ENCODE measurements at regions not wholly inside any gene's neighbourhood (a gene's known extent, or its start where the extent isn't known, plus 50 kb on each side); places are given as distances from the start of the nearest gene placed in this dataset.

DNA sequence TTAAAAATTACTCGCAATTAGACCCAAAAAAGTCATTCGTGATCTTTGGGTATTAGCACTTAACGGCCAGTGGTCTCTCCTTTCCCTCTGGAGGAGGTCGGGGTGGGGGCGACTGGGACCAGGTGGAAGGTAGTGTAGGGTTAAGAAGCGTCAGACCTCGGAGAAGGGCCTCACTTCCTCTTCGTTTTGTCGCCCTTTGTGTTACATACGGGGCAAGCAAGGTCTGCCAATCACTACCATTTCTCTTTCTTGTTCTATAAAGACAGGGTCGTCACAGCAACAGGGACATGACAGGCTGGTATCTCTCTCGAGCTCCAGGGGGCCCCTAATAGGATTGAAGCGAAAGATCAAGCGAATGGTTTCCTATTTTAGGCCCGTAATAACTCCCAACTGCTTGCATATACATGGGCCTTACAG lies 136.6 kb downstream of the INSIG2 start:
- DNase-seq, result no peak

DNA sequence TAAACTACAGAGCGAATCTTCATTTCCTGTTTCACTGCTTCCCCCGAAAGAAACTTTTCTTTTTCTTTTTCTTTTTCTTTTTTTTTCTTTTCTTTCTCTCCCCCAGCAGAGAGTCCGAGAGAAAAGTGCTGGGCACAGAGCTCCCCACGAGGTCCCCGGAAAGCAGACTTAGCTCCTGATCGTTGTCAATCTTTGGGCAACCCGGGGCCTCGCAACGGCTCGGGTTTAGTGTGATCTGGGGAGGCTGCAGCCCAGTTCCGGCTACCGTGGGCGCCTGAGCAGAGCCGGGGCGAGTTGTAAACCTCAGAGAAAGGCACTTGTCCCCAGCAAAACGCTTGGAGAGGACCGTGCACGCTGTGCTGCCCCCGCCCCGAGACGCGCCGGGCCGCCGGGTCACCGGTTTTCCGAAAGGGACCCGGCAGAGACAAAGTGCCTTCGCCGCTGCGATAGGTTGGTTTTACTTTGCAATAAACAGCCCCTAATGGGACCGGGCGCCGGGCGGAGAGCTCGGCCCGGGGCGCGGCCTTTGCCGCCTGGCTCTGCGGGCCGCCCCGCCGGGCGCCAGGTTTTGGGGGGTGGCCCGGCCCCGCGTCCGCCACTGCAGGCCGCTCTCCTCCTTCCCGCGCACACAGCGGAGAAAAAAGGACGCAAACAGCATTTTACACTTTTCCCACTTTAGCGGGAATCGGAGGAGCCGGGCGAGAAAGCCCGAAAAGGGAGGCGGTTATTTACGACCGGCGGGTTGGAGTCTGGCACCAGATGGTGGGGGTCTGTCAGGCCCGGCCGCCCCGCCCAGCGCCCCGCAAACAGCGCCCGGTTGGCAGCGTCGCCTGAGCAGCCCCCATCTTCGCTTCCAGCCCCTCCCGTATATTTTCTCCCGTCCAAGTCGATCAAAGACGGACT lies 136.0 kb downstream of the INSIG2 start:
- DNase-seq, result no peak

DNA sequence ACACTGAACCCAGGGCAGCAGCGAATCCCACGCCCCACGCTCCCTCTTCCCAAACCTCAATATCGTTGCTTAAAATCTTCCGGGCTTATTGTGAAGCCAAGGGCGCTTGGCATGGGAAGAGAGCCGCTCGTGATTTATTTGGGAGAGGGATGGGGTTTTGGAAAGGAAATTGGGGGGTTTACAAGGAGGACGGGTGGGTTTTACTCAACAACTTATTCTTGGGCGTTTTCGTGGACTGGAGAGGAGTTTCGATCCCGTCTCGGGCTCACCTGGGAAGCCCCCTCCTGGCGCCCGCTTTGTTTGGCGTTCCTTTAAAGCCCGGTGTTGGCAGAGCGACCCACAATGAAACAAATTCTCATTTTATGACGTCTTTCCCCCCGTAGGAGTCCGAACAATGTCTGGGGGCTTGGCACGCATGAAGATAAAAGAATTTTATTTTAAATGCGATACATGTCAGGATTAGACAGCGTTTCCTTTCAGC lies 135.3 kb downstream of the INSIG2 start:
- no peak for DNase-seq

DNA sequence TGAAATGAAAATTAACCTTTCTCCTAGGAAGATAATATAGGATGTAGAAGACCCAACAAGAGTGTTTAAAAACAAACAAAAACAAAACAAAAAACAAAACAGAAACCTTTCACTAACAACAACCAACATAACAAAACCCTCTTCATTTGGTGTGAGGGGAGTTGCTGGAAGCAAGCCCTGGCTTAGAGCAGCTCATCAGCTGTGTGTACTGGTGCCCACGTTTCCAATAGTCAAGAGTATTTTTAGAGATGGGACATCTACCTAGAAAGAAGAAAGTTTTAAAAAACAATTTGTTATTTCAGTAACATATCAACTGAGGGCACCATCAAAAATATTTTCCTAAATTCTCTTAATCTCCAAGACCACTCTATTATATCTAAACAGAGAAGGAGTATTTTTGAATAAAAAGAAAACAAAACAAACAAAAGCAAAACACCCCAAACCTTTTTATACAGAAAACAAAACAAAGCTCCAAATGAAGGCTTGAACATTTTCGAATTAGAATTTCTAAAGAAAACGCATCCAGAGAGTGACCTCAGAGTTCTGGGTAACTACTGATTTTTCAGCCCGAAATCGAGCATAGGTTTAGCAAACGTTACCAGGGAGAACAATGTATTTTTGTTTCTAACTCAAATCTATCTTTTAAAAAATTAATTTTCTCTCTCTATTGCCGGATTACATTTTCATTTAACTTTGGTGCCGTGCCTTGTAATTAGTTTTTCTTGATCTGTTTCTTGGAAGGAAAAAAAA lies 134.6 kb downstream of the INSIG2 start:
- DNase-seq, result no peak

DNA sequence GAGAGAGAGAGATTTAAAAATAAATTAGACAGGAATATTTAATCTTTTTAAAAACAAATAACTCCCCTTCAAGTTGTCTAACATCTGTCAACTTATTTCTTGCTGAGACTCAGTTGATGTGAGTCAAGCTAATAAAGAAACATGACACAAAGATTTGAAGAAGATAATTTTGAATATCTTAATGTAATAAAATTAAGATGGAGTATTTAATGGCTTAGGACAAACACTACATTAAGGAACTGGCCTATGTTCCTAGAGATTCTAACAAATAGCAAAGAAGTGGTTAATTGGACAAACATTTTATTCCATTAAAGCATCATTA lies 134.0 kb downstream of the INSIG2 start:
- no peak for DNase-seq

DNA sequence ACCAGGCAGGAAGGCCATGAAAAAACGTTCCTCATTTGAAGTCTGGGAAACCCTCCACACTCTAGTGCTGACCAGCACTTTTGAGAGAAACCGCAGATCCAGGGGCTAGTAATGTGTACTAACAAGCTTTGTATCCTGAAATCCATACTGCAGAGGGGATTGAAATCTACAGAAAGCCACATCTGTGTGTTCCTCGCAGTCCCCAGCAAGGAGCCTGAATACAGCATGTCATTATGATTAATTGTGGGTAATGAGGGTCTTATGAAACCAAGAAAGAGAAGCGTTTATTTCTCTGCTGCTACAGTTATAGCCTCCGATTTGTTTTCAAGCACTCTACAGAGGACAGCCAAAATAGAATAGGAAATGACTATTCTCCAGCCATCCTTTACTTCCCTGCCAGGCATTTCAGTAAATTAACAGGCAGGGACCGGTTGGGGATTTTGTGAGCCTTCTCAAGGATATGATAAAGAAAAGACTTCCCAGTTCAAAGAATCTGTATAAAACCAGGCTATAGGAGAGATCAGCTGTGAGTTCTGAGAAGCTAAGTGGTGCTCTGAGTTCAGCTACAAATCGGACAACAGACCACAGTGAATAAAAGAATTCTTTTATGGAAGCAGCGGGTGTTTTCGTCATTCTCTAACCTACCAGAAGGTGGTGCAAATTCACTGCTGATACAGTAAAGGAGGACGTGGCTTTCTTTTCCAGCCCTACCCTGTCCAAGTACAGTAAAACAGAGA lies 133.4 kb downstream of the INSIG2 start:
- peak in 2 of 14 donors; percentile 6 to 24 for DNase-seq

DNA sequence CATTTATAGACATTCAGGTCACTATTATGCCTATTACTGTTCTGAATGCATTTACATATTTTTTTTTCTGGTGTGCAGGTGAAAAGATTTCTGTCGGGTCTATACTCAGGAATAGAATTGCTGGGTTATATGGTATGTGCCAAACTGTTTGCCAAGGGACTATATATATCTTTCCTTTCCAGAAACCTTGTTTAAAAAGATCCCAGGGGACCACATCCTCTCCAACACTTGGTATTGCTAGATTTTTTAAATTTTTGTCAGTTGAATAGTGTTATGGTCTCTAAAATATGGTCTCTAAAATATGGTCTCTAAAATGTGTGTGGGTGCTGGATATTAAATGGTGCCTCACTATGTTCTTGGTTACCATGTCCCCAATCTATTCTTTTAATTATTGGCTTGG lies 131.3 kb downstream of the INSIG2 start:
- DNase-seq, result no peak

DNA sequence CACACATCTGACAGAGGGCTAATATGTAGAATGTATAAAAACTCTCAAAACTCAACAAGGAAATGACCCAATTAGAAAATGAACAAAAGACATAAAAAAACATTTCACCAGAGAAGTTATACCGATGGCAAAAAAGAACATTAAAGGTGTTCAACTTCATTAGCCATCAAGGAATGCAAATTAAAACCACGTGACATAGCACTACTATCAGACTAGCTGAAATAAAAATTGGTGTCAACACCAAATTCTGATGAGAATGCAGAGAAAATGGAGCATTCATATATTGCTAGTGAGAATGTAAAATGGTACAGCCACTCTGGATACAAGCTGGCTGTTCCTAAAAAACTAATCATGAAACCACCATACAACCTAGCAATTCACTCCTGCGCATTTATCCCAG lies 128.0 kb downstream of the INSIG2 start:
- no peak for DNase-seq

DNA sequence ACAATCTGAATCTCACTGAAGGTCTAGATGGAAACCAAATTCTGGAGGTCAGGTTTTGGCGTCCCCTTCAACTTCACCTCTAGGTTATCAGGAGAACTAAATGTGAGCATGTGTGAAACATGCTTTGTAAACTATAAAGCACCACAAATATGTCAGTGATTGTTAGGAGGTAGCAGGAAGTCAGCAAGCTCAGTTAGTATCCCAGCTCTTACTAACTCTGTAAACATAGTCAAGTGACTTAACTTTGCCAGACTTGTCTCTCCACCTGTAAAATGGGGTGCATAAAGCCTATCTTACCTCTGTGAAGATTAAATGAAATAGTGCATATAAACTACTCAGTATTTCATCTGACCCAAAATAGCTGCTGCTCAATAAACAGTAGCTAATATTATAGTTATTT lies 121.5 kb downstream of the INSIG2 start:
- DNase-seq, result no peak

DNA sequence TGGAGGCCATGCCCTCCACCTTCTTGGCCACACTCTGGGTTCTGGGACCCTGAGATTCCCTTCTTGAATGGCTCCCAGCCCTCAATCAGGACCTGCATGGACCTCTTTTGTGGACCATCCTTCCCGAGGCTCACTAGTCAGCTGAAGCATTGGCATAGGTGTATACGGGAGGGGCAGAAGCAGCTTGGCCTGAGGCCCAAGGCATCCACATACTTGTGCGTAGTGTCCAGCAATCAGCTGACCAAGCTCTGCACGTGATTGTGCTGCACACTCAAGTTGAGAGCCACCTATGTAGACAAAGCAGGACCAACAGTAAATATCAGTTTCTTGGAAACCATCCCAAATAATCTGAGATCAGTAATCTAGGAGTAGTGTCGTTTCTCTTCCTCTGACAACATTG lies 119.6 kb downstream of the INSIG2 start:
- no peak for DNase-seq

DNA sequence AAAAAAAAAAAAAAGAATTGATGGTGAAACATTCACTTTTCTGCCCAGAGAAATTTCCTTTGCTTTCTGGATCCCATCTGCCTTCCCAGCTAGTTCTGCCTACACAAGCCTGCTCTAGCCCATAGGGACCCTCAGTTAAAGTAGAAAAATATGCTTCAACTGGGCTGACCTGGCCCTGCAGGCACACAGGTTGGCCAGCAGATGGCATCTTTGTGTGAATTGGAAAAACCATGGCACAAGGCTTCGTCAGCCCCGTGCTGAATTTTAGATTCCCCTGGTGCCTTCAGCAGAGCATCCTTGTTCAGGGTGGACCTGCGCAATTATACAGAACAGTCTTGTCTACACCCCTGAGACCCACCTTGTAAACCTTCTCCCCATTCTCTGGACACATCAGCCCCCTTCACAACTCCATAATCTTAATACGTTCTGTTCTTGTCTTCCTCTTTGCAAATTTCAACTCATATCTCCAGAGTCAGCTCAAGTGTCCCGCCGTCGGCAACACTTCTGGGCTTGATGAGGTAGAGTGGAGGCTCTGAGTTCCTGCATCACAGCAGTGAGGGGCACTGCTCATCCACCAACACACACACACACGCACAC lies 114.5 kb downstream of the INSIG2 start:
- DNase-seq, result no peak

DNA sequence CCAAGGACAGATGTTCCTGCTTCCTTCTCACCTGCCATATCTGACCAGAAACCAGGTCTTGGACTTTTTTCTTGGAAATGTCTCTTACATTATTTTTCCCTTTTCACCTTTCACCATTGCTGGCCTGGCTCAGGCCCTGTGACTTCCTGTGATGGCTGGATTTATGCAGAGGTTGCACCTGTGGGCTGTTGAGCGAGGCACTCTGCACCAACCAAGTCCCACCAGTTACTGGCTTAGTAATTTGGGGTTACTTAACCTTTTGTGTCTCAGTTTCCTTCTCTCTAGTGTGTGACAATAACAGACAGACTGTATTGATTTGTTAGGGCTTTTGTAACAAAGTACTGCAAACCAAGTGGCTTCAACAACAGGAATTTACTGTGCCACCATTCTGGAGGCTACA lies 110.0 kb downstream of the INSIG2 start:
- no peak for DNase-seq

DNA sequence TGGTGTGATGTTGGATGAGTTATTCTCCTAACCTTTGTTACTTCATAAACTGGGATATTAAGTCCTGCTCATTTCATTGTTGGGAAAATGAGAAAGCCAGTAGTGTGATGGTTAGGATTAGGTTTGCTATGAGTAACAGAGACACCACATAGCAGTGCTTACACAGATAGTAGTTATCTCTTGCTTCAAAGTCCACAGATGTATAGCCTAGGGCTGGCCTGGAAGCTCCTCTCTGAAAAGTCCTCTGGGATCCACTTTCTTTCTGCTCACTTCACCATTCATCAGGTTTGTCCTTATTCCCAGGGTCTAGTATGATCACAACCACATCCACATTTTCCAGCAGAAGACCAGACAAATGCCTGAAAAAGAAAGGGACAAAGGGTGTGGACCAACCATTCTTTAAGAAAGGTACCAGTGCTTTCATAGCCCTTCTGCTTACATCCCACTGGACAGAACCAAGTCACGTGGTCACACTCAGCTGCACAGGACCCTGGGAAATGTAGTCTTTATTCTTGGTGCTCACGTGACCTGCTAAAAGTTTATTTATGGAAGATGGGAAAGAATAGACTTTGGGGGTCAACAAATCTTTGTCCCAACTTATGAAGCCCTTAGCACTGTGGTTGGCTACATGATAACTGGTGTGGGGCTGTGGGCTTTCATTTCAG lies 108.9 kb downstream of the INSIG2 start:
- no peak for DNase-seq

DNA sequence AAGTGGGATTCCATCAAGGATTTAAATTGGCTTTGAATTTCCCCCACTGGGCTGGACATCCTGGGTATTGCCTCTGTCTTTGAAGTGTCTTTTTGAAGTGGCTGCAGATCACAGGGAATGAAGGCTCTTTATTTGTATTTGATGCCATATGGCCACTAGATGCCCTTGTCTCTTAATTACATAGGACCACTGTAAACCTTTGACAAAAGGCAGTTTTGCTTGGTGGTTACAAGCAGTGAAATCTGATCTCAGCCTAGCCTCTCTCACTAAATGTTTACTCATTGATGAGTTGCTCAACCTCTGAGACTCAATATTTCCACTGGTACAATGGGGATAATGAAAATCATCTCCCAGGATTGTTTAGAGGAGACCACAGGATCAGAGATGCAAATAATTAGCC lies 102.2 kb downstream of the INSIG2 start:
- DNase-seq, result no peak

DNA sequence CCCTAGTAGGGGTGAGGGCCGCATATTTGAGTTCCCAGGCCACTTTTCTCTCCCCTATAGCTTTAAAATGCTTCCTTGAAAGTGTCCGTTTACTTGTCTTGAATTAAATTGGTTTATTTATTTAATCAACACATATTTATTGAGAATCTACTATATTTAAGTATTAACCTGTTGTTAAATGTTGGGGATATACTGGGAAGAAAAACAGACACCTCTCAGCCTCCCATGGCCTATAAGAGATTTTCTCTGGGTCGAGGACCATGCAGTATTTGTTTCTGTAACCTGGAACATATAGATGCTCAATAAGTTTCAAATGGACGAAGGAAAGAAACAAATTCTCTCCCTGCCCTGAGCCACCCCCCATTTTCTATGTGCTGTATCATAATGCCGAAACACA lies 98.6 kb downstream of the INSIG2 start:
- DNase-seq, result no peak

DNA sequence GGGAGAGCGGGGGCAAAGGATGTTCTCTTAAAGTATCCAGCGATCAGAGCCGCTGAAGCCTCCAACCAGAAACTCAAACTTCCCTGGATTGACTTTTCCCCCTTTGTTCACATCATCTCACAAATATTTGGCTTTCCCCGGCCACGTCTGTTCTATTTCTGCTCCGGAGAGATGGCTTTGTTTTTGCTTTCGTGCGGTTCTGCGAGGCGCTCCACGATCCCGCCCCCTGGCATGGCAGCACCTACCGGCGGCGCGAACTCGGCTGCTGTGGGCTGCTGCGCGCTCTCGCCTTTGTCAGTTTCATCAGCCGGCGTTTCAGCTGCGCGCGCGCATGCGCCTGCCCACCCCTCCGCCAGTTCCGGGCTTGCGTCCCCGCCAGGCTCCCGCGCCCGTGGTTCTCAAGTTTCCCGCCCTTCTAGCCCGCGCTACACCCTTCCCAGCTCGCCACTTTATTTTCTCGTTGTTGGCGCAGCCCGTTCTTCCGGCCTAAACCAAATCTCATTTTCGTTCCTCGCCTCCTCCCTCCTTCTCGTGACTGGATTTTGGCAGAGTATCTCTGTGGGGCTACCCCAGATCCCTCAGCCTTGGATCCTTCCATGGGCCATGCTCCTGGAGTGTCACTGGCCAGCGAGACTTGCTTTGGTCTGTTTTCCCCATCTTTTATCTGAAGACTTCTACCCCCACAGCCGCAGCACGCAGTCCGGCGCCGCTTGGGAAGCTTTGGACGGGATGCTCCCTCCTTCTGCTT lies 98.0 kb downstream of the INSIG2 start:
- peak in 12 of 14 donors; percentile 29 to 85 (median 75) for DNase-seq

DNA sequence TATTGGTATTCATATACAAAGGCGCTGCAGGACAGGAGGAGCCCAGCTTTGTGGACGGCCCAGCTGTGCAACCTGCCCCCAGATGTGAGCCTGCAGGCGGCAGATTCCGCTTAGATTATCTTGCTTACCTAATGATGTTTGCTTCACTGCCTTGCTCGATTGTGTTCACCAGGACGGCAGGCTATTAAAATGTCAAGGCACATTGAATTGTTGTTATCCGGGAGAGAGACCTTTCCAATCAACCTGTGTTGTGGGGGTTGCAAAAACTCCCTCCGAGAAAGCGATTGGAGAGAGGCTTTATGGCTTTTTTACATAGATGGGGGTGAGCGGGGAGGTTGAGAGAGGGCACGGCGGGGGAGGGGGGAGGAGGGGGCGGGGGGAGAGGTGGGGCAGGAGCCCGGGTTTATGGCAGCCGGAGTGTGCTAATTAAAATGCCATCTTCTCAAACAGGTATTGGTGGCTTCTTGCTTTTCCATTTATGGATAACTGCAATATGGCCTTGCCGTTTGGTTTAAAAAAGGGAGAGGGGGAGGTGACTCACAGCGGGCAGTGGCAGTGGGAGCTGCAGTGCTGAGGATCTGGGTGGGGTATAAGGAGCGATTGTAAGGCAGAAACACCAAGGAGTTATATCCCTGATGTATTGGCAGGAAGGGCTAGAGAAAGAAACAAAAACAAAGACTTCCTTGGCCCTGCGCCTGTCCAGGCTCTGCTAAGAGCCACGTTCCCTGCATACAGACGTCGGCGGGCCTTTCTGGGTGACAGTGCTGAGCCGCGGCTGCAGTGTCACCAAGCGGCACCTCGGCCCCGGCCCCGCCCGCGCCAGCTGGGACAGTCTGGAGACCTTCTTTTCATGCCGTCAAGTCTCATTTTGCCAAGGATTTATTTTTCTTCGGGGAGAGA lies 97.2 kb downstream of the INSIG2 start:
- DNase-seq, result peak in 9 of 14 donors; percentile 36 to 75 (median 58)

DNA sequence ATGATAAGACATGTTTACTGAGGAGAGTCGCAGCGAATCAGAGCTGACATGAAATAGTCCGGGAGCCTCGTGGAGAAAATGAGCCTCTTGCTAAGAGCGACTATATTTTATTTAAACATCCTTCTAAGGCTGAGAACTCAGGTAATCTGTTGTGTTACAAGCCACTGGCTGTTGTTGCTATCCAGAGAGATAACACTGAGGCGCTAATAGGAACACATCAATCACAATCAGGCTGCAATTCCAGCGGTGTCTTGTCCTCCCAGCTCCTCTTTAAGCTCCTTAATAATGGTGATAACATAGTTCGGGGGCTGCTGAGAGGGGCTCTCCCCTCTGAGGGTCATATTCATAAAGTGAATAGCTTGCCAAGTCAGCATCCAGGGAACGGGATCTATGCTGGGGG lies 95.1 kb downstream of the INSIG2 start:
- DNase-seq, result no peak

DNA sequence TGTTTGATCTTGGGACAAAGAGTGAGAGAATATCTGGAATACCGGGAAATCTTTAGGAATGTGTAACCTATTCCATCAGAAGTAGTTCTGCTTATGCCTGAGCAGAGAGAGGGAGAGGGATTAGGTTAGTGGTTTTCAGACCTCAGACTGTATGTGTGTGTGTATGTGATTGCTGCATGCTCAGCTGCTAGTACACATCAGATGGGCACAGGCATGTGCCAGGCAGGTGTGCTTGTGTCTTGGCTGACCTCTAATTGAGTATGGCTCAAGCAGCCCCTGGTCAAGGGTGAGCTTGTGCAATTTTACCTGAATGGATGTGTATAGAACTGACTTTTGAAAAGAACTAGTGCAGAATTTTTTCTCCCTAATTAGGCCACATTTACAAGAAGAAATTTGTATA lies 91.2 kb downstream of the INSIG2 start:
- DNase-seq, result no peak

DNA sequence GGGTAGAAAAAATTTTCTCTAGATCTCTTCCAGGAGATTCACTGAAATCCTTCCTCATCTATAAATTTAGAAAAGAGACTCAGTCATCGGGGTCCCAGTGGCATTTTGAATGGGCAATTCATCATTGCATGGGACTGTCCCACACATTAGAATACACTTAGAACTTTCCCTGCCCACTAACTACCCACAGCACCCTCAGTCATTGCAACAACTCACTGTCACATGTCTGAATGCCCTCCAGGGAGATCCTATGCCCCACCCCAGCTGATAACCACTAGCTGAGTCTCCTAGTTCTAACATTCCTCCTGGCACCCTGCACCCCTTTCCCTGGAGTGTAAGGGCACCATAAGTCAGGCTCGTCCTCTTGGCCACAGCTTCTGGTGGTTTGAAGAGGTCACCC lies 89.6 kb downstream of the INSIG2 start:
- DNase-seq, result no peak

All from C1 segment of cervical spinal cord (tissue), 14 donors.